ENCODE measurements at regions not wholly inside any gene's neighbourhood (a gene's known extent, or its start where the extent isn't known, plus 50 kb on each side); places are given as distances from the start of the nearest gene placed in this dataset.
A peak's percentile ranks its signal among the peaks of the same experiment; 100 is the strongest.
"Not testable (repeated sequence)": the region's sequence is repeated elsewhere in the genome, so short reads cannot be mapped to it uniquely, and the experiment has no call there.

GRCh38 chr2:11997142-11997541, 250.7 kb downstream of the LPIN1 start:
- DNase-seq, result no peak

- DNase-seq, result no peak
These were observed 251.8 kb downstream of the LPIN1 start for GRCh38 chr2:11998218-11998617.

- no peak for DNase-seq
These were observed 252.4 kb downstream of the LPIN1 start for GRCh38 chr2:11998626-11999378.

GRCh38 chr2:12001621-12002020, 255.2 kb downstream of the LPIN1 start:
- DNase-seq, result no peak

- DNase-seq, result no peak
These were observed 255.8 kb downstream of the LPIN1 start for GRCh38 chr2:12002215-12002614.

- no peak for DNase-seq
These were observed 258.3 kb downstream of the LPIN1 start for GRCh38 chr2:12004713-12005112.

DNA sequence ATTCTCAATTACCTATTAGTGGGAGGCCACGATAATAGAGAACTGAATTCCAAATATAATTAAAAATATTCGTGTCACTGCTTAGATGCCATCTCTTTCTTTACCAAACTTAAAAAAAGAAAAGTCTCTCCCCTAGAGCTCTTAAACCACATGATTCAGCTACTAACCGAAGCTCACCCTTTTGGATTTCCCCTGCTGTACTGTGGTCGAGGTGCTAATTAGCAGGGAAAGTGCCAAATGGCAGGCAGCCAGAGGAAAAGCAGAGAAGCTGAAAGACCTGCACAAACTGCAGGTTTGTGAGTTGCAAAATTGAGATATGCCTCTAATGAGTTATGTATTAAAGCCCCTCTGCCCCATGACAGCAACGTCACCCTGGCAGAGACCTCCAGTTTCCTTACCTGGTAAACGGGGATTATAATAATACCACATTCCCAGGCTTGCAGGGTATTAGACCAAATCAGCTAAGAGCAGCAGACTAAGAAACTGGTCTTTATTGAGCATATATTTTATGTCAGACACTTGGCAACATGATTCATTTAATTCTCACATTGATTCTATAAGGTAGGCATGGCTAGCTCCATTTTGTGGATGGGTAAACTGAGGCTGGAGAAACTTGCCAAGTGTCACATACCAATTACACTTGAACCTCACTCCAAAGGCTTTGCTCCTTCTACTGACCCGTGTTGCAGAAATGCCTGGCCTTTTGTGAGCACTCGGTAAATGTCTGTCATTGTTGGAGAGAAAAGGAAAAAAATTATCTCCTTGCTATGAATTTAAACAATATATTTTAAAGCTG, 259.7 kb downstream of the LPIN1 start:
- DNase-seq, result peak; percentile 73

GRCh38 chr2:12006850-12007249, 260.4 kb downstream of the LPIN1 start:
- DNase-seq, result no peak

DNA sequence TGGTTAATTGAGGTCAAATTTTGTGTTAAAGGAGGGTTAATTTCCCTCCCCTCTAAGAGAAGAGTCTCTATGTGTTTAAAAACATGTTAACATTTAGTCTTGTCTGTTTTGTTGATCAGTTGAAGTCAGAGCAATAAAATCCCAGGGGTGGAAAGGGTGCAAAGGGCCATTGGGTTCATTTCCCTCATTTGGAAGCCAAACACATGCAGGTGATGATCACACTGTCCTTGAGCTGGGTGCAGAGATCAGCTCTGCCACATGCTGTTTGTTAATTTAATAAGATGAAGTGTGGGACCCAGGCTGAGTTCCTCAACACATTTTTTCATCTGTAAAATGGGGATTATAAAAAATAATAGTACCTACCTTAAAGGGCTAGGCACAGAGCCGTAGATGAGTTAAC, 260.9 kb downstream of the LPIN1 start:
- no peak for DNase-seq

DNA sequence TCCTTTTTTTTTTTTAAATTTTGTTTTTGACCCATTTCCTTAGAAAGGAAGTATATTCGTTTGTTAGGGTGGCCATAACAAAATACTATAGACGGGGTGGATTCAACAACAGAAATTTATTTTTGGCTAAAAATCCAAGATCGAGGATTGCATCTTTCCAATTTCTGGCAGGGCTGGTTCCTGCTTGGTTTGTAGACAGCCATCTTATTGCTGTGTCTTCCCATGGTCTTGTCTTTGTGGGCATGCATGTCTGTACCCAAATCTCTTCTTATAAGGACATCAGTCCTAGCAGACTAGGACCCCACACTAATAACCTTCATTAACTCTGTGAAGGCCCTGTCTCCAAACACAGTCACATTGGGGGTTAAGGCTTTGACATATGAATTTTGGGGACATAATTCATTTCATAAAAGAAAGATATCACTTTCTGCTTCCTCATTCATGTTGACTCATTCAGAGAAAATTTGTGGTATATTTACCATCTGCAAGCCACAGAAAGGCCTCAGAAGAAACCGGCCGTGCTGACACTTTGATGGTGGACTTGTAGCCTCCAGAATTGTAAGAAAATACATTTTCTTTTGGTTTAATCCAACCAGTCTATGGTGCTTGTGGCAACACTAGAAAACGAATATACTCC, 262.1 kb downstream of the LPIN1 start:
- no peak for DNase-seq

- no peak for DNase-seq
These were observed 263.0 kb downstream of the LPIN1 start for GRCh38 chr2:12009323-12009905.

GRCh38 chr2:12010059-12010458, 263.6 kb downstream of the LPIN1 start:
- DNase-seq, result no peak

DNA sequence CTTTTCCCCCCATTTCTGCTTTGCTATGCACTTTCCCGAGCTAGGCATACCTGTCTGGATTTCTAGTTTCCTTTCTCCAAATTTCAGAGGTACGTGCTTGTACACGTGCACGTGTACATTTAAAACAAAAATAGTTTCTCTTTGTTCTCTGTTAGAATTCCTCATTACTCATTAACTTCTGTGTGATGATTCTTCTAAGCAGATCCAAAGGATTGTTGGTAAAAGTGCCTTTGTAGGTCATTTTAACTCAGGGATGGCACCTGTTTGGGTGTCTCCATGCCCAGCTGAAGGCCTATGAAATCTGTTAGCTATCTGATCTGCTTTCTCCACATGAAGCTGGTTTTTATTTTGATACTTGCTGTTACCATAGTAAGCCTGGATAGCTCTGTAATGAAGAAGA, 264.3 kb downstream of the LPIN1 start:
- no peak for DNase-seq

DNA sequence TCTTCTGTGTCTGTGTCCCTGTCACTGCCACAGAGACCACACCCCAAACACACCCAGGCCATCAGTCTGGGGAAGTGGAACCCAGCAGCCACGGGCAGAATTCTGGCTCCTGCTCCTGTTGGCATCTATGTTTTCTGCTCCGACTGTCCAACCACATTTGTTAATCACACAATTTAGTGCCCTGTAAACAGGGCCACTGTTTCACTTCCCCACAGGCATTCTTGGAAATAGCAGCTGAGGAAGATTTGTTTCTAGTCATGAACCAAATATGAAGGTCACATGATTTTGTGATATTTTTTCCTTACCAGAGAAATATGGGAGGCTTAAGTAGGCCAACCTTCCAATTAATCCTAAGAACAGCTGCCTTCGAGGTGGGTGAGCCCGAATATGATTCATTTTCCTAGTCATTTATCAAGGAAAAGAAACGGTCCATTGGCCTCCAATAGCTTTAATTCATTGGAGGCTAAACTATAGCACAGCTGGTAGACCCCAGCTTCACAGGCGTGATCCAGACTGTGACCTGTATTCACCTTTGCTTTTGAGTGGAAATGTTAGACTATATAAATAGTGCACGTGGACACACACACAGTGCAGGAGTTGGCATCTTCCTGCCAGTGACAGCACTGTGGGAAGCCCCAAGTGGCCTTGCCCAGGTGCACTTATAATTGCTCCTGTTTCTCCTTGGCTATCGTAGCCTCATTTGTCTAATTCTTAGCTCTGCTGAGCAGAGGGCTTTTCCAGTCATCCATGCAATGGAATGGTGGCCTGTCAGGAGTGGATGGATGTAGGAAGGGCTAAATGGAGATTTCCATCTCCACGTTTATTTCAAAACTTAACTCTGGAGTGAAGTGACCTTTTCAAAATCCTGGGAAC, 267.9 kb downstream of the LPIN1 start:
- no peak for DNase-seq

DNA sequence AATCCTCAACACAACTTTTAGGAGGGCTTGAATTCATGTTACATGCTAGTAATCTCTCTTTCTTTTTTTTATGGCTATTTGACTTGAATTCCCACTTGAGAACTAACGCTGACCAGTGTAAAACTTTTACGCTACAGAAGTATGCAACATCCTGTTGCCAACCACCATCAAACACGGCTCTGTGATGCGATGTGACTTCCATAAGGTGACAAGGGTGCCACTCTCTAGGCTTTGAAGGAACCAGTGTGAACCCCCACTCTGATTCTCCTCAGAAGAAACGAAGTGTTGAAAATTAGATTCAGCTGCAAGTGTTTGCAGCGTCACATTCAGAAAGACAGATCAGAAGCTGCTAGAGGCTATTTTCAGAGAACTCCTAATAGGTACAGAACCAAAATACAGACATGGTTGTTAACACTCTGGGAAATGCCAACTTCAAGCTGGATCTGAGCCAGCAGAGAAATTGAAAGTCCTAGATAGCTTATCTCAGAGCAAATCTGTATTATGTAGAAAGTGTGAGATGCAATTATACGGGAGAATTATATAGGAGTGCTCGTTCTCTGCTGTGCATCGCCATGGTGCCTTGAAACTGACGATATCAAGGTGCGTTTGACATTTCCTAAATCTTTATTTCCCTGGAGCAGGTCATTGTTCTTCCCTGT, 271.2 kb downstream of the LPIN1 start:
- DNase-seq, result no peak

- not testable (repeated sequence) for DNase-seq
These were observed 272.3 kb downstream of the LPIN1 start for GRCh38 chr2:12018726-12019125.

DNA sequence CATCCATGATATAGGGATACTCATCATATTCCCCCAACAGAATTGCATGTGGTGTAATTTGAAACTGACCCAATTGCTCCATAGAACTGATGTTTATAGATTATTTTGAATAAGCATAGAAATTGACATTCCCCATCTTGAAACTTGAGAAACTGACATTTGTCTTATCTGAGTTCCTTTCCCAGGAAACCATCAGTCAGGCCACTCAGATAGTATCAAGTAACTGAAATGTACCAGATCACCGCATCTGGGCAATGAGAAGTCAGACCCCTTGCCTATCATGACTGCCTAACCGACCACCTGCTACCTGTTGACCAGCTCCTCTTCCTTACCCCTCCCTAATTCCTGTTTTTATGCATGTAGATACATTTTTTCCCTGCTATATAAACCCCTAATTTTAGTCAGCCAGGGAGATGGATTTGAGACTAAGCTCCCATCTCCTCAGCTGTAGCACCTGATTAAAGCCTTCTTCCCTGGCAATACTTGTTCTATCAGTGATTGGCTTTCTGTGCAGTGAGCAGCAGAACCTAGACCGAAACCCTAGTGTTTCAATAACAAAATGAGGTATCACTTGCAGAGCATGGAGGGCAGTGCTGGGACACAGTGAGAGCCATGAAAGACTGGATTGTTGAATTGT, 274.5 kb downstream of the LPIN1 start:
- DNase-seq, result no peak

- not testable (repeated sequence) for DNase-seq
These were observed 277.9 kb downstream of the LPIN1 start for GRCh38 chr2:12024197-12024907.

GRCh38 chr2:12027136-12027535, 280.7 kb downstream of the LPIN1 start:
- DNase-seq, result no peak

GRCh38 chr2:12031866-12032265, 285.4 kb downstream of the LPIN1 start:
- no peak for DNase-seq

GRCh38 chr2:12032398-12032797, 286.0 kb downstream of the LPIN1 start:
- DNase-seq, result no peak
